ENCODE measurements at regions not wholly inside any gene's neighbourhood (a gene's known extent, or its start where the extent isn't known, plus 50 kb on each side); places are given as distances from the start of the nearest gene placed in this dataset.

- TF ChIP-seq CTCF (IDR thresholded peaks at IDR 0.05), result no peak
- TF ChIP-seq POLR2A (IDR thresholded peaks at IDR 0.05), result no peak
- TF ChIP-seq POLR2AphosphoS5 (IDR thresholded peaks at IDR 0.05), result no peak
- TF ChIP-seq EP300 (IDR thresholded peaks at IDR 0.05), result no peak
Measured at GRCh38 chr4:134388351-134388750, 186.8 kb upstream of the PABPC4L start.

Data from upper lobe of left lung (tissue), 4 donors.